Keratinocyte (primary cell): ENCODE measurements at regions not wholly inside any gene's neighbourhood (a gene's known extent, or its start where the extent isn't known, plus 50 kb on each side); places are given as distances from the start of the nearest gene placed in this dataset.

Source experiments
- DNase-seq: peaks from one replicate; pipeline ENCODE4 v3.0.0-alpha.2; 2011; ENCODE audit warnings: low read depth, missing footprints, low spot score
- FAIRE-seq: peaks from 2 replicates; lab custom pipeline; 2011; peaks lifted over from hg19 to GRCh38; lab: Jason Lieb, UNC
- H2AFZ ChIP-seq: 2 replicates; pipeline ENCODE4 v1.6.0; 2012; ENCODE audit warnings: low read length, control low read depth, inconsistent platforms; ENCODE audit not compliant: control insufficient read depth
- H3K27ac ChIP-seq: 2 replicates; pipeline ENCODE4 v1.5.1; 2011; ENCODE audit warnings: low read length; ENCODE audit not compliant: control insufficient read depth, insufficient read depth
- H3K27me3 ChIP-seq: 3 replicates; pipeline ENCODE4 v1.6.0; 2011; ENCODE audit warnings: low read length; ENCODE audit not compliant: control insufficient read depth, insufficient read depth; ENCODE audit errors: extremely low read depth
- H3K36me3 ChIP-seq, 2 experiments: 2 replicates in 1 of 2; 3 replicates in 1 of 2; pipeline ENCODE4 v1.5.1; 2011; ENCODE audit warnings: low read length in 2 of 2, mild to moderate bottlenecking in 1 of 2; ENCODE audit not compliant: control insufficient read depth in 2 of 2, insufficient read depth in 2 of 2; ENCODE audit errors: extremely low read depth in 1 of 2
- H3K4me1 ChIP-seq: 3 replicates; pipeline ENCODE4 v1.5.1; 2011; ENCODE audit warnings: low read length; ENCODE audit not compliant: control insufficient read depth, insufficient read depth; ENCODE audit errors: extremely low read depth
- H3K4me2 ChIP-seq: 3 replicates; pipeline ENCODE4 v1.6.0; 2011; ENCODE audit warnings: low read depth, low read length; ENCODE audit not compliant: control insufficient read depth, insufficient read depth; ENCODE audit errors: extremely low read depth
- H3K4me3 ChIP-seq, 3 experiments: fragments of 200-600 bp in 1 of 3; sonication (generic) in 1 of 3; 2 replicates in 2 of 3; 3 replicates in 1 of 3; pipeline ENCODE4 v1.5.1; 2011 to 2016; ENCODE audit warnings: low read length in 3 of 3, mild to moderate bottlenecking in 3 of 3, control low read depth in 2 of 3, inconsistent platforms in 1 of 3, low read depth in 1 of 3, mixed read lengths in 1 of 3, mixed run types in 1 of 3, moderate library complexity in 1 of 3; ENCODE audit not compliant: control insufficient read depth in 2 of 3, insufficient read depth in 2 of 3; ENCODE audit errors: extremely low read depth in 1 of 3
- H3K79me2 ChIP-seq: 2 replicates; pipeline ENCODE4 v1.6.0; 2012; ENCODE audit warnings: low read length; ENCODE audit not compliant: control insufficient read depth, insufficient read depth
- H3K9ac ChIP-seq: 3 replicates; pipeline ENCODE4 v1.6.0; 2011; ENCODE audit warnings: low read length; ENCODE audit not compliant: control insufficient read depth, insufficient read depth; ENCODE audit errors: extremely low read depth
- H3K9me1 ChIP-seq: 3 replicates; pipeline ENCODE4 v1.6.0; 2011; ENCODE audit warnings: low read length; ENCODE audit not compliant: control insufficient read depth, insufficient read depth; ENCODE audit errors: extremely low read depth
- H3K9me3 ChIP-seq: 2 replicates; pipeline ENCODE4 v1.5.1; 2012; ENCODE audit warnings: low read depth, low read length; ENCODE audit not compliant: control insufficient read depth
- H4K20me1 ChIP-seq: 3 replicates; pipeline ENCODE4 v1.6.0; 2011; ENCODE audit warnings: low read length; ENCODE audit not compliant: control insufficient read depth, insufficient read depth; ENCODE audit errors: extremely low read depth
- CTCF ChIP-seq, 3 experiments: IDR thresholded peaks in 1 of 3; conservative IDR thresholded peaks in 1 of 3; optimal IDR thresholded peaks in 1 of 3; 2 replicates in 2 of 3; 3 replicates in 1 of 3; pipeline versions ENCODE3 to v1.5.1; 2011; ENCODE audit warnings: low read length in 3 of 3, mild to moderate bottlenecking in 3 of 3, moderate library complexity in 2 of 3, control low read depth in 1 of 3, inconsistent platforms in 1 of 3; ENCODE audit not compliant: insufficient read depth in 2 of 3; ENCODE audit errors: extremely low read depth in 1 of 3
- EZH2 ChIP-seq: IDR thresholded peaks from one replicate; pipeline ENCODE4 v1.6.1; 2012; ENCODE audit warnings: inconsistent platforms, mild to moderate bottlenecking, low read length, moderate library complexity
- dilution Hi-C: fragments of 300-500 bp; cut with MboI; formaldehyde crosslinking; loops from one replicate; pipeline ENCODE4 v1.7.0; 2020; ENCODE audit warnings: low sequenced_read_pairs; ENCODE audit not compliant: extremely low pct_ligation_motif_present

GRCh38 chr2:63669596-63669995 is 80.8 kb downstream of the MDH1 start:
- no peak for FAIRE-seq
- TF ChIP-seq EZH2 (no peak), CTCF (optimal IDR thresholded peaks at IDR 0.05 in 1 of 3, IDR thresholded peaks at IDR 0.05 in 1 of 3, conservative IDR thresholded peaks at IDR 0.05 in 1 of 3; ENCODE audit: extremely low read depth in 1 of 3, insufficient read depth in 2 of 3, low read length in 3 of 3) (no peak)
- DNase-seq: no peak
- no peak overlapping the region for H3K9ac ChIP-seq
- H3K4me3 ChIP-seq: no peak overlapping the region
- no peak overlapping the region for H2AFZ ChIP-seq
- H3K79me2 ChIP-seq: no peaks in the 10 kb centered on the region
- no peaks in the 10 kb centered on the region for H3K9me3 ChIP-seq
- H4K20me1 ChIP-seq: no peaks in the 10 kb centered on the region
- H3K27me3 ChIP-seq: no peaks in the 10 kb centered on the region
- H3K36me3 ChIP-seq: no peaks in the 10 kb centered on the region
- no peak overlapping the region for H3K27ac ChIP-seq
- no peaks in the 10 kb centered on the region for H3K9me1 ChIP-seq
- dilution Hi-C loops: no loop called here
- peaks cover 20% of the 10 kb centered on the region for H3K4me1 ChIP-seq
- H3K4me2 ChIP-seq: no peak overlapping the region

GRCh38 chr2:63673865-63674533 is 85.2 kb downstream of the MDH1 start:
- Histone ChIP-seq H3K27ac (no peak overlapping the region), H3K4me2 (no peak overlapping the region), H3K27me3 (no peaks in the 10 kb centered on the region), H3K9ac (no peak overlapping the region), H3K9me1 (no peaks in the 10 kb centered on the region), H3K9me3 (no peaks in the 10 kb centered on the region), H2AFZ (no peak overlapping the region), H3K4me3 (no peak overlapping the region), H3K36me3 (no peaks in the 10 kb centered on the region), H3K4me1 (peaks cover 5% of the 10 kb centered on the region), H3K79me2 (no peaks in the 10 kb centered on the region), H4K20me1 (no peaks in the 10 kb centered on the region)
- DNase-seq: no peak
- dilution Hi-C loops: no loop called here
- no peak for FAIRE-seq
- TF ChIP-seq CTCF (optimal IDR thresholded peaks at IDR 0.05 in 1 of 3, IDR thresholded peaks at IDR 0.05 in 1 of 3, conservative IDR thresholded peaks at IDR 0.05 in 1 of 3; ENCODE audit: extremely low read depth in 1 of 3, insufficient read depth in 2 of 3, low read length in 3 of 3): no peak
- no peak for TF ChIP-seq EZH2
